OCI-LY7 (cell line): ENCODE measurements at regions not wholly inside any gene's neighbourhood (a gene's known extent, or its start where the extent isn't known, plus 50 kb on each side); places are given as distances from the start of the nearest gene placed in this dataset.

Source experiments
- BruUV-seq: library from RNA; stranded (reverse); fragments of 400-500 nt; replicated peaks from 2 replicates; lab custom pipeline; 2021; lab: Mats Ljungman, UMichigan
- CTCF ChIA-PET: fragments of 300-600 bp; sonication (Branson Sonifier 250); formaldehyde crosslinking; loops from one replicate; lab custom pipeline; 2022; ENCODE audit warnings: antibody characterized with exemption; ENCODE audit not compliant: unreplicated experiment; lab: Charles Lee
- POLR2A ChIA-PET: fragments of 300-600 bp; sonication (Branson Sonifier 250); formaldehyde crosslinking; loops from one replicate; lab custom pipeline; 2022; ENCODE audit warnings: antibody characterized with exemption; lab: Charles Lee
- DNase-seq: peaks from one replicate; pipeline ENCODE4 v3.0.0-alpha.2; 2015; ENCODE audit warnings: low spot score
- H2AFZ ChIP-seq: fragments of 200-600 bp; sonication (generic), shearing (Covaris generic); 2 replicates; pipeline ENCODE4 v1.6.1; 2014; ENCODE audit warnings: mild to moderate bottlenecking, antibody characterized with exemption, low read length, moderate library complexity
- H3K27ac ChIP-seq: fragments of 200-600 bp; sonication (generic); 2 replicates; pipeline ENCODE4 v1.5.1; 2014; ENCODE audit warnings: mixed run types, low read depth, mild to moderate bottlenecking, moderate library complexity, low read length, inconsistent platforms; ENCODE audit not compliant: poor library complexity, severe bottlenecking
- H3K36me3 ChIP-seq: fragments of 200-600 bp; sonication (generic); 2 replicates; pipeline ENCODE4 v1.6.1; 2014; ENCODE audit warnings: mild to moderate bottlenecking, antibody characterized with exemption, low read length, moderate library complexity, mixed read lengths; ENCODE audit not compliant: insufficient read depth
- H3K4me1 ChIP-seq: fragments of 200-600 bp; sonication (generic); 2 replicates; pipeline ENCODE4 v1.5.1; 2014; ENCODE audit warnings: mild to moderate bottlenecking, low read length; ENCODE audit not compliant: insufficient read depth, poor library complexity, severe bottlenecking
- H3K4me2 ChIP-seq: fragments of 200-600 bp; sonication (generic); 2 replicates; pipeline ENCODE4 v1.6.1; 2014; ENCODE audit warnings: mild to moderate bottlenecking, low read length
- H3K4me3 ChIP-seq: fragments of 200-600 bp; sonication (generic); 2 replicates; pipeline ENCODE4 v1.5.1; 2014; ENCODE audit warnings: mild to moderate bottlenecking, low read depth, low read length; ENCODE audit not compliant: poor library complexity, severe bottlenecking
- H3K79me2 ChIP-seq: fragments of 200-600 bp; sonication (generic); 2 replicates; pipeline ENCODE4 v1.6.1; 2016; ENCODE audit warnings: low read depth, mild to moderate bottlenecking, low read length, moderate library complexity, mixed read lengths; ENCODE audit not compliant: insufficient read depth
- H3K9me2 ChIP-seq: fragments of 200-600 bp; sonication (generic); 2 replicates; pipeline ENCODE4 v1.6.1; 2016; ENCODE audit warnings: mild to moderate bottlenecking, low read length, mixed read lengths; ENCODE audit not compliant: insufficient read depth
- H3K9me3 ChIP-seq: fragments of 200-600 bp; sonication (generic); 2 replicates; pipeline ENCODE4 v1.6.1; 2014; ENCODE audit warnings: mild to moderate bottlenecking, mixed run types, low read length, mixed read lengths
- H4K20me1 ChIP-seq: fragments of 200-600 bp; sonication (generic); 2 replicates; pipeline ENCODE4 v1.6.1; 2014; ENCODE audit warnings: mild to moderate bottlenecking, antibody characterized with exemption, low read length, moderate library complexity, mixed read lengths; ENCODE audit not compliant: insufficient read depth
- CTCF ChIP-seq: fragments of 200-600 bp; sonication (generic); conservative IDR thresholded peaks from 2 replicates; pipeline ENCODE4 v1.5.1; 2014; ENCODE audit warnings: mild to moderate bottlenecking, antibody characterized with exemption, low read length, moderate library complexity, mixed read lengths
- EZH2phosphoT487 ChIP-seq: fragments of 200-600 bp; sonication (generic); IDR thresholded peaks from 2 replicates; pipeline ENCODE4 v1.6.1; 2018; ENCODE audit warnings: low read depth, borderline replicate concordance, mild to moderate bottlenecking, mixed run types, antibody characterized with exemption, low read length, moderate library complexity, mixed read lengths
- intact Hi-C: fragments of 100-400 bp; cut with micrococcal nuclease; formaldehyde crosslinking; loops from one replicate; pipeline ENCODE4 v1.10.0; 2022; ENCODE audit not compliant: unreplicated experiment

GRCh38 chr13:76425935-76426334, 460.3 kb downstream of the KCTD12 start:
- BruUV-seq = no TSS peak
- H4K20me1 ChIP-seq = no peaks in the 10 kb centered on the region
- CTCF ChIA-PET = no interaction called here

GRCh38 chr13:76421011-76421410, 465.2 kb downstream of the KCTD12 start:
- Histone ChIP-seq H3K9me3 (no peaks in the 10 kb centered on the region), H4K20me1 (no peaks in the 10 kb centered on the region), H3K4me3 (no peak overlapping the region), H3K79me2 (no peaks in the 10 kb centered on the region), H3K27ac (no peak overlapping the region), H3K4me1 (no peaks in the 10 kb centered on the region), H3K9me2 (no peaks in the 10 kb centered on the region), H2AFZ (no peak overlapping the region), H3K36me3 (no peaks in the 10 kb centered on the region), H3K4me2 (no peak overlapping the region)
- no peak for DNase-seq
- CTCF ChIA-PET = no interaction called here
- no TSS peak for BruUV-seq
- POLR2A ChIA-PET = interaction anchor here (0.5 to 0.7 kb wide), 2 partner anchors 26 to 182 kb away, joined by 3 to 5 read pairs; no protein-coding TSS in a partner anchor
- intact Hi-C loops = no loop called here
- TF ChIP-seq EZH2phosphoT487 (no peak), CTCF (no peak)

More at GRCh38 chr13:76425935-76426334, 460.3 kb downstream of the KCTD12 start:
- no peak overlapping the region for H2AFZ ChIP-seq
- H3K4me2 ChIP-seq = no peak overlapping the region
- TF ChIP-seq CTCF = no peak
- TF ChIP-seq EZH2phosphoT487 = no peak
- no peak for DNase-seq
- H3K36me3 ChIP-seq = no peaks in the 10 kb centered on the region
- intact Hi-C loops = no loop called here
- no peaks in the 10 kb centered on the region for H3K9me2 ChIP-seq
- POLR2A ChIA-PET = interaction anchor here (0.9 to 1.3 kb wide), 3 partner anchors 10 to 238 kb away, joined by 3 to 4 read pairs (median 4); no protein-coding TSS in a partner anchor
- no peaks in the 10 kb centered on the region for H3K4me1 ChIP-seq
- no peaks in the 10 kb centered on the region for H3K9me3 ChIP-seq
- no peak overlapping the region for H3K4me3 ChIP-seq
- no peaks in the 10 kb centered on the region for H3K79me2 ChIP-seq
- H3K27ac ChIP-seq = no peak overlapping the region

- no peaks in the 10 kb centered on the region for H4K20me1 ChIP-seq
- H3K4me3 ChIP-seq = no peak overlapping the region
- TF ChIP-seq CTCF (no peak), EZH2phosphoT487 (no peak)
- no TSS peak for BruUV-seq
- H3K4me1 ChIP-seq = no peaks in the 10 kb centered on the region
- intact Hi-C loops = no loop called here
- H3K9me2 ChIP-seq = no peaks in the 10 kb centered on the region
- H2AFZ ChIP-seq = no peak overlapping the region
- no peak for DNase-seq
- CTCF ChIA-PET = interaction anchor here (0.6 kb wide), 1 partner anchor 734 kb away, joined by 3 read pairs; no protein-coding TSS in a partner anchor
- no peaks in the 10 kb centered on the region for H3K9me3 ChIP-seq
- H3K36me3 ChIP-seq = no peaks in the 10 kb centered on the region
- POLR2A ChIA-PET = interaction anchor here (0.7 kb wide), 1 partner anchor 1159 kb away, joined by 6 read pairs; no protein-coding TSS in a partner anchor
- no peaks in the 10 kb centered on the region for H3K79me2 ChIP-seq
- no peak overlapping the region for H3K27ac ChIP-seq
- H3K4me2 ChIP-seq = no peak overlapping the region
Measured at GRCh38 chr13:76418404-76418803, 467.8 kb downstream of the KCTD12 start.
